Fibroblast of lung (primary cell): ENCODE measurements at regions not wholly inside any gene's neighbourhood (a gene's known extent, or its start where the extent isn't known, plus 50 kb on each side); places are given as distances from the start of the nearest gene placed in this dataset.
"Not testable (repeated sequence)": the region's sequence is repeated elsewhere in the genome, so short reads cannot be mapped to it uniquely, and the experiment has no call there.

Experiments used
- EZH2 ChIP-seq: IDR thresholded peaks from 2 replicates; pipeline ENCODE4 v1.5.1; 2012; ENCODE audit warnings: low read length, control low read depth, mild to moderate bottlenecking; ENCODE audit errors: missing control alignments
- TF ChIP-seq, protein P1 (sequence below), 2 donors: IDR thresholded peaks in 1 of 2; conservative IDR thresholded peaks in 1 of 2; 1 replicate in 1 of 2; 2 replicates in 1 of 2; pipeline ENCODE4 v1.5.1; 2011 to 2012; ENCODE audit warnings: low read length in 2 of 2, control low read depth in 1 of 2, inconsistent platforms in 1 of 2, low read depth in 1 of 2, mild to moderate bottlenecking in 1 of 2

DNA sequence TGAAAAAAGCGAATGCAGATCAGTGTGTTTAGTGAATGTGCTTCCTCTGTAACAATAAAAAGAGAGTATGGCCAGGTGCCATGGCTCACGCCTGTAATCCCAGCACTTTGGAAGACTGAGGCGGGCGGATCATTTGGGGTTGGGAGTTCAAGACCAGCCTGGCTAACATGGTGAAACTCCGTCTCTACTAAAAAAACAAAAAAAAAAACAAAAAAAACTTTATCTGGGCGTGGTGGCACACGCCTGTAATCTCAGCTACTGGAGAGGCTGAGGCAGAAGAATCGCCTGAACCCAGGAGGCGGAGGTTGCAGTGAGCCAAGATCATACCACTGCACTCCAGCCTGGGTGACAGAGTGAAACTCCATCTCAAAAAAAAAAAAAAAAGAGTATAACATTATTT lies 152.9 kb downstream of the ZFP64 start:
- TF ChIP-seq, protein P1, sequence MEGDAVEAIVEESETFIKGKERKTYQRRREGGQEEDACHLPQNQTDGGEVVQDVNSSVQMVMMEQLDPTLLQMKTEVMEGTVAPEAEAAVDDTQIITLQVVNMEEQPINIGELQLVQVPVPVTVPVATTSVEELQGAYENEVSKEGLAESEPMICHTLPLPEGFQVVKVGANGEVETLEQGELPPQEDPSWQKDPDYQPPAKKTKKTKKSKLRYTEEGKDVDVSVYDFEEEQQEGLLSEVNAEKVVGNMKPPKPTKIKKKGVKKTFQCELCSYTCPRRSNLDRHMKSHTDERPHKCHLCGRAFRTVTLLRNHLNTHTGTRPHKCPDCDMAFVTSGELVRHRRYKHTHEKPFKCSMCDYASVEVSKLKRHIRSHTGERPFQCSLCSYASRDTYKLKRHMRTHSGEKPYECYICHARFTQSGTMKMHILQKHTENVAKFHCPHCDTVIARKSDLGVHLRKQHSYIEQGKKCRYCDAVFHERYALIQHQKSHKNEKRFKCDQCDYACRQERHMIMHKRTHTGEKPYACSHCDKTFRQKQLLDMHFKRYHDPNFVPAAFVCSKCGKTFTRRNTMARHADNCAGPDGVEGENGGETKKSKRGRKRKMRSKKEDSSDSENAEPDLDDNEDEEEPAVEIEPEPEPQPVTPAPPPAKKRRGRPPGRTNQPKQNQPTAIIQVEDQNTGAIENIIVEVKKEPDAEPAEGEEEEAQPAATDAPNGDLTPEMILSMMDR (conservative IDR thresholded peaks at IDR 0.05 in 1 of 2, IDR thresholded peaks at IDR 0.05 in 1 of 2; ENCODE audit: low read depth in 1 of 2, low read length in 2 of 2) = not testable (repeated sequence)
- not testable (repeated sequence) for TF ChIP-seq EZH2
